Hepatocyte (in vitro differentiated cells): ENCODE measurements at regions not wholly inside any gene's neighbourhood (a gene's known extent, or its start where the extent isn't known, plus 50 kb on each side); places are given as distances from the start of the nearest gene placed in this dataset.

ENCODE experiments used
- DNase-seq: peaks from one replicate; pipeline ENCODE4 v3.0.0-alpha.2; 2016; ENCODE audit warnings: low spot score
- H2AFZ ChIP-seq: fragments of 200-600 bp; sonication (generic); 2 replicates; pipeline ENCODE4 v1.6.0; 2016; ENCODE audit warnings: antibody characterized with exemption, mild to moderate bottlenecking
- H3K27ac ChIP-seq: fragments of 200-600 bp; sonication (generic); 2 replicates; pipeline ENCODE4 v1.5.1; 2016; ENCODE audit warnings: mild to moderate bottlenecking
- H3K27me3 ChIP-seq: fragments of 200-600 bp; sonication (generic); 2 replicates; pipeline ENCODE4 v1.6.1; 2016
- H3K36me3 ChIP-seq: fragments of 200-600 bp; sonication (generic); replicated peaks from 2 replicates; pipeline ENCODE4 v1.5.1; 2016; ENCODE audit warnings: low read depth; ENCODE audit not compliant: insufficient read depth
- H3K4me1 ChIP-seq: fragments of 200-600 bp; sonication (generic); 2 replicates; pipeline ENCODE4 v1.5.1; 2016; ENCODE audit warnings: mild to moderate bottlenecking, moderate library complexity; ENCODE audit not compliant: insufficient read depth
- H3K4me2 ChIP-seq: fragments of 200-600 bp; sonication (generic); 2 replicates; pipeline ENCODE4 v1.6.0; 2016
- H3K4me3 ChIP-seq: fragments of 200-600 bp; sonication (generic); 2 replicates; pipeline ENCODE4 v1.5.1; 2016; ENCODE audit warnings: mild to moderate bottlenecking
- H3K79me2 ChIP-seq: fragments of 200-600 bp; sonication (generic); 2 replicates; pipeline ENCODE4 v1.6.0; 2017; ENCODE audit warnings: mild to moderate bottlenecking
- H3K9me2 ChIP-seq: fragments of 200-600 bp; sonication (generic); replicated peaks from 2 replicates; pipeline ENCODE4 v1.6.0; 2017; ENCODE audit warnings: mild to moderate bottlenecking; ENCODE audit not compliant: insufficient read depth
- H3K9me3 ChIP-seq: fragments of 200-600 bp; sonication (generic); 2 replicates; pipeline ENCODE4 v1.5.1; 2016; ENCODE audit warnings: low read depth, mild to moderate bottlenecking
- H4K20me1 ChIP-seq: fragments of 200-600 bp; sonication (generic); 2 replicates; pipeline ENCODE4 v1.6.0; 2016; ENCODE audit warnings: mild to moderate bottlenecking; ENCODE audit not compliant: insufficient read depth, poor library complexity, severe bottlenecking
- CTCF ChIP-seq: fragments of 200-600 bp; sonication (generic); IDR thresholded peaks from 2 replicates; pipeline ENCODE4 v1.5.1; 2016; ENCODE audit warnings: antibody characterized with exemption, mild to moderate bottlenecking; ENCODE audit not compliant: poor library complexity
- EZH2 ChIP-seq: fragments of 200-600 bp; sonication (generic); IDR thresholded peaks from 2 replicates; pipeline ENCODE4 v1.6.1; 2016; ENCODE audit warnings: antibody characterized with exemption, mild to moderate bottlenecking, borderline replicate concordance
- EZH2phosphoT487 ChIP-seq: fragments of 200-600 bp; sonication (generic); IDR thresholded peaks from one replicate; pipeline ENCODE4 v1.6.1; 2018; ENCODE audit warnings: antibody characterized with exemption, mild to moderate bottlenecking, low read depth, moderate library complexity; ENCODE audit not compliant: unreplicated experiment, severe bottlenecking
- WGBS: methylation state at CpG from one replicate; pipeline ENCODE4 v1.1.6; 2016; ENCODE audit warnings: low lambda C conversion rate; ENCODE audit errors: missing lambda C conversion rate; 5-methylcytosine and 5-hydroxymethylcytosine counted together

- Histone ChIP-seq H3K4me2 (no peak overlapping the region), H3K4me3 (no peak overlapping the region)
These were observed 158.1 kb upstream of the SPATS2L start for GRCh38 chr2:200148366-200148765.

GRCh38 chr2:200150411-200151086, 155.9 kb upstream of the SPATS2L start:
- no peaks in the 10 kb centered on the region for H3K9me3 ChIP-seq
- no peak for TF ChIP-seq EZH2
- TF ChIP-seq EZH2phosphoT487 = no peak
- no peak for TF ChIP-seq CTCF
- H3K79me2 ChIP-seq = no peaks in the 10 kb centered on the region
- no peaks in the 10 kb centered on the region for H4K20me1 ChIP-seq
- H3K27ac ChIP-seq = no peak overlapping the region
- H3K36me3 ChIP-seq = no peaks in the 10 kb centered on the region
- H3K4me1 ChIP-seq = no peaks in the 10 kb centered on the region
- H3K9me2 ChIP-seq = no peaks in the 10 kb centered on the region
- H3K27me3 ChIP-seq = no peaks in the 10 kb centered on the region
- no peak for DNase-seq
- H3K4me3 ChIP-seq = no peak overlapping the region
- 88% methylated on average over 1 of the region's 1 CpG for whole genome bisulfite sequencing
- no peak overlapping the region for H3K4me2 ChIP-seq
- no peak overlapping the region for H2AFZ ChIP-seq

More at GRCh38 chr2:200148366-200148765, 158.1 kb upstream of the SPATS2L start:
- no peaks in the 10 kb centered on the region for H3K27me3 ChIP-seq
- H3K9me2 ChIP-seq = no peaks in the 10 kb centered on the region
- no peaks in the 10 kb centered on the region for H3K79me2 ChIP-seq
- DNase-seq = no peak
- no peaks in the 10 kb centered on the region for H4K20me1 ChIP-seq
- WGBS = 86% methylated on average over 2 of the region's 2 CpGs
- TF ChIP-seq EZH2phosphoT487 (no peak), CTCF (no peak), EZH2 (no peak)
- no peaks in the 10 kb centered on the region for H3K4me1 ChIP-seq
- no peak overlapping the region for H2AFZ ChIP-seq
- no peaks in the 10 kb centered on the region for H3K9me3 ChIP-seq
- no peak overlapping the region for H3K27ac ChIP-seq
- no peaks in the 10 kb centered on the region for H3K36me3 ChIP-seq

- no peaks in the 10 kb centered on the region for H3K36me3 ChIP-seq
- H2AFZ ChIP-seq = no peak overlapping the region
- no peak for TF ChIP-seq EZH2phosphoT487
- no peak for TF ChIP-seq EZH2
- no peak for TF ChIP-seq CTCF
- H4K20me1 ChIP-seq = no peaks in the 10 kb centered on the region
- no peak overlapping the region for H3K4me3 ChIP-seq
- H3K79me2 ChIP-seq = no peaks in the 10 kb centered on the region
- no peak overlapping the region for H3K27ac ChIP-seq
- H3K4me2 ChIP-seq = peak overlapping the region; percentile 61
- H3K9me2 ChIP-seq = no peaks in the 10 kb centered on the region
- no peaks in the 10 kb centered on the region for H3K9me3 ChIP-seq
- WGBS = 88% methylated on average over 3 of the region's 3 CpGs
- peaks cover 14% of the 10 kb centered on the region for H3K4me1 ChIP-seq
- no peak for DNase-seq
- no peaks in the 10 kb centered on the region for H3K27me3 ChIP-seq
These were observed 150.8 kb upstream of the SPATS2L start for GRCh38 chr2:200155652-200156051.
